SIG-M5 treated with dmso at 0.1 percent for 504 hours (cell line): ENCODE measurements at regions not wholly inside any gene's neighbourhood (a gene's known extent, or its start where the extent isn't known, plus 50 kb on each side); places are given as distances from the start of the nearest gene placed in this dataset.
A peak's percentile ranks its signal among the peaks of the same experiment; 100 is the strongest.
"Not testable (repeated sequence)": the region's sequence is repeated elsewhere in the genome, so short reads cannot be mapped to it uniquely, and the experiment has no call there.

Experiments
- DNase-seq: peaks from one replicate; lab custom pipeline; 2025; ENCODE audit not compliant: unreplicated experiment; lab: John Stamatoyannopoulos, UW

DNA sequence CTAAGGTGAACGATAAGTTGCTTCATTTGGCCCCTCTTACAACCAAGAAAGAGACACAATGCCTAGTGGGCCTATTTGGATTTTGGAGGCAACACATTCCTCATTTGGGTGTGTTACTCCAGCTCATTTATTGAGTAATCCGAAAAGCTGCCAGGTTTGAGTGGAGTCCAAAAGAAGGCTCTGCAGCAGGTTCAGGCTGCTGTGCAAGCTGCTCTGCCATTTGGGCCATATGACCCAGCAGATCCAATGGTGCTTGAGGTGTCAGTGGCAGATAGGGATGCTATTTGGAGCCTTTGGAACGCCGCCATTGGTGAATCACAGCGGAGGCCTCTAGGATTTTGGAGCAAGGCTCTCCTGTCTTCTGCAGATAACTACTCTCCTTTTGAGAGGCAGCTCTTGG is 176.4 kb downstream of the AKR1D1 start:
- not testable (repeated sequence) for DNase-seq

DNA sequence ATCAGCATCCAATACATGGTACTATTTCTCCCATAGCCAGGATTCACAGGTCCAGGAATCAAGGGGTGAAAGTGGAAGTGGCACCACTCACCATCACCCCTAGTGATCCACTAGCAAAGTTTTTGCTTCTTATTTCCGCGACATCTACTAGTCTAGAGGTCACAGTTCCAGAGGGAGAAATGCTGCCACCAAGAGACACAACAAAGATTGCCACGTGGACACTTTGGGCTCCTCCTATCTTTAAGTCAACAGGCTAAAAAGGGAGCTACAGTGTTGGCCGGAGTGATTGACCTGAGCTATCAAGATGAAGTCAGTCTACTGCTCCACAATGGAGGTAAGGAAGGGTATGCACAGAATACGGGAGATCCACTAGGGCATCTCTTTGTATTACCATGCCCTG is 178.2 kb downstream of the AKR1D1 start:
- DNase-seq = no peak

DNA sequence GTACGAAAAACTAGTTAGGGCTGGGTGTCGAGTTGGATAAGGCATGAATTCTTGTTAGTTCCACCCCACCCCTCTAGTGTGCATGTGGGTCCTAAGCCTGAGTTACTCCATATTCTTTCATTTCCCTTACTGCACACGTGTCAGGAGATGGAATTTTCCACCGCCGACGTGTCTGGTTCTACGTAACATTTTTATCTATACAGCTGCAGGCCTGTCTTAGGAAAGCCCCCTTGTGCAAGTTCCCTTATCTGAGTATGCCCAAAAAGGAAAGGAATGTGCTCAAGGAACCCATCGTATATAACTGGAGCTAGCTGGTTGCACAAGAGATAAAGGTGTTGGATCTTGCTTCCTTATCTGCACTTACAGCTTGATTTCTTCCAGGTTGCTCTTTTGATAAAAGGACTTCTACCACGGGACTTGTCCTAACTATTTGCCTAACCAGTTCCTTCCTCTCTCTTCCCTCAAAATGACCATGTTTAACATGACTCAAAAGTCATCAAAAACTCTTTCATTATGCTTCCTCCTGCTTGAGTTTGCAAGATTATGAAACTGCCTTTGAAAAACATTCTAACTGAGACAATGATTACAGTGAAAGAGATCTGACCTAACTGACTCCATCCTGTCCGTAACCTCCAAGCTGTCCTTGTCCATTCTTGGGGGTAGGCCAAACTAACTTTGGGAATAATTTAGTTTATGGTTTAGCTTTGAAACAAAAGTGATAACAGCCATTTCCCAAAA is 181.4 kb downstream of the AKR1D1 start:
- DNase-seq = peak; percentile 94

DNA sequence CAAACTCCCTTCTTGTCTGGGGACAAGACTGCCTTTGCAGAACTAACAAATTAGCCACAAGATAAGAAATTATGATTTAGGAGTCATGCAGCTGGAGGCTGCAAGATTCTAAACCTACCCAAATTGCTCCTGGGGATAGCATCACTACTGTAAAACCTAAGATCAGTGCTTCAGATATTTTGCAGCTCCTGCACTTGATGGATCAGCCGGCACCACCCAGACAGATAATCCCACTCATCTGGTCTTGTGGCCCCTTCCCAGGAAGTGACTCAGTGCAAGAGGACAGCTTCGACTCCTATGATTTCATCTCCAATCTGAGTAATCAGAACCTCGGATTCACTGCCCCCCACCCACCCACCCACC is 181.9 kb downstream of the AKR1D1 start:
- DNase-seq = no peak

DNA sequence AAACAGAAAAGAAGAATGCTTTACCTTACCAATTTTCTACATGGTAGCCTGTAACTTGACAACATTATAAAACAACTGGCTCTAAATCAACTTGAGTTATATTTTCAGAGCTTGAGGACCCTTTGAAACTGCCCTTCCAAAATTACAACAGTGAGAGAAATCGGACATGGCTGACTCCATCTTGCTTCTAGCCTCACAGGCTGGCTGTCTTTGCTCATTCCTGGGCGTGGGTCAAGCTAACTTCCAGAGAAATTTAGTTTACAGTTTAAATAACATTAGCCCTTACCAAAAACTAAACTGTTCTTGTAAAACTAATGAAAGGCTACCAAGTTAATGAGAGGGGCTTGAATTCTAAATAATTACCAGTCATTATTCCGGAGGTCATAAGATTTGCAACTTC is 183.4 kb downstream of the AKR1D1 start:
- no peak for DNase-seq

DNA sequence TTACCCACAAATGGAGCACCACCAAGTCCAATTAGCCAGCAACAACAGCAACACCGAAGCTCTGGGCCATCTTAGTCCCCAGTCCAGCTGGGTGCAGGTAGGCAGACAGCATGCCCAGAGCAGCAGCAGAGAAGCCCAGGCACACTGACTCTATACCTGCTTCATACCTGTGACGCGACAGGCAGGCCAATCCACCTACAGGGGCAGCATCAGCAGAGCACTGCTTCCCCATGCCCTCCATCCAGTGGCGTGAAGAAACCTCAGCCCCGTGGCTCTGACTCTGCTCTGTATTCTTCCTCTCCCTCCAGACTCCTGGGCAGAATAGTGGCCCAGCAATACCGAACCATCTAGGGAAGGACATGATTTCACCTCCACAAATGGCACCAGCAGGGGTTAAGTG is 191.7 kb downstream of the AKR1D1 start:
- no peak for DNase-seq

DNA sequence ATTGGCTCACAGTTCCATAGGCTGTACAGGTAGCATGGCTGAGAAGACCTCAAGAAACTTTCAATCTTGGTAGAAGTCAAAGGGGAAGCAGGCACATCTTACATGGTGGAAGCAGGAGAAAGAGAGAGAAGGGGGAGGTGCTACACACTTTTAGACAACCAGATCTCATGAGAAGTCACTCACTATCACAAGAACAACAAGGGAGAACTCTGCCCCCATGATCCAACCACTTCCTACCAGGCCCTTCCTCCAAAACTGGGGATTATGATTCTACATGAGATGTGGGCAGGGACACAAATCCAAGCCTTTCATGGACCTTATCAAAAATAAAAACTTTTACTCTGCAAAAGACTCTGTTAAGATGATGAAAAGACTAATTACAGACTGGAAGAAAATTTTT is 183.2 kb upstream of the TRIM24 start:
- no peak for DNase-seq

DNA sequence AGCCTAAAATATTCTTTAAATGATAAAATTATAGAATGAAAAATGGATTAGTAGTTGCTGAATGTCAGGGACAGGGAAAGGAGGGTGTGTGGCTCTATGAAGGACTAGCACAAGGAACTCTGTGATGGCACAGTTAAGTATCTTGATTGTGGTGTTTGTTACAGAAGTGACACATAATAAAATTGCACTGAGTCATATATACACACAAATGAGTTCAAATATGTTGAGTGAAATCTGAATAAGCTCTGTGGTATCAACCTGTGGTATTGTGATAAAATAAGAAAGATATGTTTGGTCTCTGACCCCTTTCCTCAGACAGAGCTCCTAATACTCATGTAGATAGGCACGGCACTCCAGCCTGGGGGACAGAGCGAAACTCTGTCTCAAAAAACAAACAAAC is 181.5 kb upstream of the TRIM24 start:
- no peak for DNase-seq

DNA sequence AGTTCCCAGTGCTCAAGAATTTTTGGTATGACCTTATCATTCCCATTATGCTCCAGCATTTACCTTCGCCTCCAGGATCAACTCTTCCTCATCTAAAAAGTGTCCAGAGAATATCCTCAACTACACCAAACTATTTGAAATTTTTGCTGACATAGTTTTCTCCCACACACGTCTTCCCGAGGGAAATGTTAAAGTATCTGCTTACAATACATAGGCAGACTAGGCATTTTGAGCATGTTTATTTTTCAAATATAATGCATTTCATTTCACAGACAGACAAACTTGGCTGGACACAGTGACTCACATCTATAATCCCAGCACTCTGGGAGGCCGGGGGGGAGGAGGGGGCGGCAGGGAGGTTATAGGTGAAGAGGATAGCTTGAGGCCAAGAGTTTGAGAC is 177.1 kb upstream of the TRIM24 start:
- DNase-seq = no peak

DNA sequence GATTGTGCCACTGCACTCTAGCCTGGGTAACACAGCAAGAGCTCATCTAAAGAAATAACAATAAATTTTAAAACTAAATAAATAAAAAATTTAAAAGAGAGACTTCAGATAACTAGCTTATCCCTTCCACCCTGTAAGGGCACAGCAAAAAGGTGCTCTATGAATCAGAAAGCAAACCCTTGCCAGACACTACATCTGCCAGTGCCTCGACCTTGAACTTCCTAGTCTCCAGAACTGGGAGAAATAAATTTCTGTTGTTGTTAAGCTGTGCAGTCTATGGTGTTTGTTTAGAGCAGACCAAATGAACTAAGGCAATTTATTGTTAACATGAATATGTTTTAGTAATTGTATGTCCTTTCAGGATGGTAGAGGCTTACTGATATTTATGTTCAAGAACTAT is 174.9 kb upstream of the TRIM24 start:
- no peak for DNase-seq

DNA sequence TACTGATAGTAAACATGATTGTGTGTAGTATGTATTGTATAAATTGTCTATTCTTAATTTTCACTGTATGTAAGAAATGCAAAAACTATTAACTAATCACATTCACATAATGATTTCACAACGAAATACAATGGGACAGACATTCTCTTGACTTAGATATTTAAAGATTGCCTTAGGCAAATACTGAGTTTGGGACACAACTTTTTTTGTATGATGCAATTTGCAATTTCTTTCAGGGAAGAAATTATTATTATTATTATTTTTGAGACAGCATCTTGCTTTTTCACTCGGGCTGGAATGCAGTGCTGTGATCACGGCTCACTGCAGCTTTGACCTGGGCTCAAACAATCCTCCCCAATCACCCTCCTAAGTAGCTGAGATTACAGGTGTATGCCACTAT is 173.2 kb upstream of the TRIM24 start:
- no peak for DNase-seq

DNA sequence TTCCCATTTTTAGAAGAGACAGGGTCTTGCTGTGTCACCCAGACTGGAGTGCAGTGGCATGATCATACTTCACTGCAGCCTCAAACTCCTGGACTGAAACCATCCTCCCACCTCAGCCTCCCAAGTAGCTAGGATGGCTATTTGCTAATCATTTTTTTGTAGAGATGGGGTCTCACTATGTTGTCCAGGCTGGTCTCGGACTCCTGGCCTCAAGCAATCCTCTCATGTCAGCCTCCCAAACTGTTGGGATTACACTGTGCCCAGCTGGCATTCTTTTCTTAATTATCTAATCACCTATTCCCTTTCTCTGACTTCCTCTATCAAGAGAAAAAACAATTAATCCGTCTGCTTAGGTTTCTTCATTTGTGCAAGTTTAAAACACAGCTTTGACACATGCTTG is 172.5 kb upstream of the TRIM24 start:
- no peak for DNase-seq

DNA sequence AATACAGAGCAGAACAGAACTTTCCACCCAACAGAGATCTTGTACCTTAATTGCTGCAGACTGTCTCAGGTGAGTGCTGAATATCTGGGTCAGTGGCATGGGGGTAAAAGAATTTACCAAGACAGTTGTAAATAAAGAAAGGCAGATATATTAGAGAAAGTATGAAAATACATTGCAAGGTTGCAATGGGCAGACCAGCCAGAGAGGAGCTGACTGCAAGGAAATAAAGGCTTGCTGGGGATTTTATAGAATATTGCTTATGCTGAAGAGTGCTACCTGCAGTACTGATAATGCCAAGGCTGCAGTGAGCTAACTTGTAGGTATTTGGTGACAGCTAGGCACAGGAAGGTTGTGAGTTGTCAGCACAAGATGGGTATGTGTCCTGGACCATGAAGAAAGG is 171.0 kb upstream of the TRIM24 start:
- no peak for DNase-seq

DNA sequence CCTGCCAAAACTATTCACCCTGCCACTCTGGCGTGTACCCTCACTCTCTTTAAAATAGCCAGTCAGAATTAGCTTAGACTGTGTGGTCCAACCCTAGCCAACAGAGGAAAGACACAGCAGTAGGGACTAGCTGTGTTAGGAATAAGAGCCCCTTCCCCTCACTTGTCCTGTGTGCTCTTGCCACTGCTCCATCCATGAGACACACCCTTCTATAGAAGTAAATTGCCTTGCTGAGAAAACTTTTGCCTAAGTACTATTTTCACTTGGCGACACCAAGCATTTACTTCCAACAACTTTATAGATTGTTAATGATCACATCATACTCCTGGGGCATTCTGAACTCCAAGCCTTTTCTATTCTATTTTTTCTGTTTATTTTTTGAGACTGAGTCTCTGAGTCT is 170.2 kb upstream of the TRIM24 start:
- no peak for DNase-seq

DNA sequence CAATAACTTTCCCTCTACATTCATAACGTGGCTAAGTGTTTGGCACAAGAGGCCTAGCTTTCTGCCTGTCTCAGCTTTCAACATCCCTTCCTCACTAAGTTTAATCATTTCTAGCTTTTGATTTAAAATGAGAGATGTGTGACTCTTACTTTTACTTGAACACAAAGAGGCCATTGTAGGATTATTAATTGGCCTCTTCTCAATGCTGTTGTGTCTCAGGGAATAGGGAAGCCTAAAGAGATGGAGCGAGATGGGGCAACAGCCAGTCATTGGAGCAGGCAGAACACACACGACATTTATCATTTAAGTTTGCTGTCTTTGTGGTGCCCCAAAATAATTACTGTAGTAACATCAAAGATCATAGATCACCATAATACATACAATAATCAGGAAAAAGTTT is 167.1 kb upstream of the TRIM24 start:
- no peak for DNase-seq

DNA sequence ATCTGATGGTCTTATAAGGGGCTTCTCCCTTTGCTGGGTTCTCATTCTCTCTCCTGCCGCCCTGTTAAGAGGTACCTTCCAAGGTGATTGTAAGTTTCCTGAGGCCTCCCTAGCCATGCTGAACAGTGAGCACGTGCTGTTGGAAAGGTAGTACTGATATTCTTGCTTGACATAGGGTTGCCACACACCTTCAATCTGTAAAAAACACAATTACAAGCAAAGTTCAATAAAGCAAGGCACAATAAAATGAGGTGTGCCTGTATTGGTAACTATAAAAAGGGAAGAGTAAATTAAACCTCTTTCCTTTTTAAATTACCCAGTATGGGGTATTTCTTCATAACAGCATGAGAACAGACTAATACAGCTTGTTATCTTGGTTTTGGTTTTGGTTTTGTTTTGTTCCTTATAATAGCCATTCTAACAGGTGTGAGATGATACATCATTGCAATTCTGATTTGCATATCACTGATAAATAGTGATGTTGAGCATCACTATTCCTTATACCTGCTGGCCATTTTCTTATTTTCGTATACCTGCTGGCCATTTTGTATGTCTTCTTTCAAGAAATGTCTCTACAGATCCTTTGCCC is 164.9 kb upstream of the TRIM24 start:
- DNase-seq = no peak

DNA sequence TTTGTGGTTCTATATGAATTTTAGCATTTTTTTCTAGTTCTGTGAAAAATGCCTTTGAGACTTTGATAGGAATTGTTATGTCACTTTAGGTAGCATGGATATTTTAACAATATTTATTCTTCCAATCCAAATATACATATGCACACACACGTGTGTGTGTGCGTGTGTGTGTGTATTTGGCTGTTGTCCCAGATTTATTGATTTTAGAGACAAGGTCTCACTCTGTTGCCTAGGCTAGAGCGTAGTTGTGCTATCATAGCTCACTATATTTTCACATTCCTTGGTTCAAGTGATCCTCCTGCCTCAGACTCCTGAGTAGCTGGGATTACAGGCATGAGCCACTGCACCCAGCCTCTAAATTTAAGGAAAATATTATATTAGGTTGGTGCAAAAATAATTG is 162.5 kb upstream of the TRIM24 start:
- no peak for DNase-seq

DNA sequence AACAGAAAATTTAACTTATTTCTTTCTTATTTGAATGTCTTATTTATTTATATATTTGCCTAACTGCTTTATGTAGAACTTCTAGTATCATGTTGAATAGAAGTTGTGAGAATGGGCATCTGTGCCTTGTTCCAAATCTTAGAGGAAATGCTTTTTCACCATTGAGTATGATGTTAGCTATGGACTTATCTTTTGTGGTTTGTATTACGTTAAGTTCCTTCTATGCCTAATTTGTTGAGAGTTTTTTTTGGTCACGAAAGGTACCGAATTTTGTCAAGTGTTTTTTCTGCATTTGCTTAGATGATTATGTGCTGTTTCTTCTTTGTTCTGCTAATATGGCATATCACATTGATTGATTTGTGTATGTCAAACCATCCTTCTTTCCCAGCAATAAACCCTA is 161.0 kb upstream of the TRIM24 start:
- DNase-seq = no peak

DNA sequence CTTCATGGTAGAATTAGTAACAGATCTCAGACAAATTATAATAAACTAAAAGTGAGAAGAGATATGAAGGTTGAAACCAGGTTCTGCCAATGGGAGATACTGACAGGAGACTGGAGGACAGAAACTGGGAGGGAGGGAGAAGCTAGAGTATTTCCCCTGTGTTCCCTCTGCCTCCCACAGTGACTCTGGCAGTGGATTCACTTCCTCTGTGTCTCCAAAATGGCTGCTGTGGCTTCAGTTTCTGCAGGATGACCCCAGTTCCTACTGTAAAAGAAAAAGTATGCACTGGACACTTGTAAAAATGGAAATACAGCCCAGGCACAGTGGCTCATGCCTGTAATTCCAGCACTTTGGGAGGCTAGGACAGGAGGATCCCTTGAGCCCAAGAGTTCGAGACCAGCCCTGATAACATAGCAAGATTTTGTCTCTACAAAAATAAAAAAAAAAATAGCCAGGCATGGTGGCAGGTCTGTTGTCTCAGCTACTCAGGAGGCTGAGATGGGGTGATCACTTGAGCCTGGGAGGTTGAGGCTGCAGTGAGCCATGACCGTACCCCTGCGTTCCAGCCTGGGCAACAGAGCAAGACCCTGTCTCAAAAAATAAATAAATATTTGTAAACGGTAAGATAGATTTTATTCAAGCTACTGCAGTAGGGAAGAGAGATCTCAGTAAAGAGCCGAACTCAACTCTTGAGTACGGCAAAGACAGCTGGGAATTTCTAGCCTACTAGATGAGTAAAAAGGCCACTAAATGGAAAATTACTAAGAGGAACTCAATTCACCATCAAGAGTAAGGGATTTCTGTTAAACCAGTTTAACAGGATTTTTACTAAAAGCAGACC is 156.6 kb upstream of the TRIM24 start:
- DNase-seq = no peak

DNA sequence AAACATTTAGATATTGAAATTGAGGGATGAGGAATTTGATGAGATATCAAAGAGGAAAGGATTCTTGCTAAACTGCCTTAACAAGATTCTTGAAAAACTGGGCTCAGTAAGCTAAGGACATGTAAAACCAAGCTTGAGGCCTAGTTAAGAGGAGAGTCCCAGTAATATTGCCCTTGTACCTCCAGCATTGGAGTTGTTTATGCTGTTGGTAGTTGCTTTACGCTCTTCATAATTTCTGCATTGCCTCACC is 156.1 kb upstream of the TRIM24 start:
- peak; percentile 70 for DNase-seq

DNA sequence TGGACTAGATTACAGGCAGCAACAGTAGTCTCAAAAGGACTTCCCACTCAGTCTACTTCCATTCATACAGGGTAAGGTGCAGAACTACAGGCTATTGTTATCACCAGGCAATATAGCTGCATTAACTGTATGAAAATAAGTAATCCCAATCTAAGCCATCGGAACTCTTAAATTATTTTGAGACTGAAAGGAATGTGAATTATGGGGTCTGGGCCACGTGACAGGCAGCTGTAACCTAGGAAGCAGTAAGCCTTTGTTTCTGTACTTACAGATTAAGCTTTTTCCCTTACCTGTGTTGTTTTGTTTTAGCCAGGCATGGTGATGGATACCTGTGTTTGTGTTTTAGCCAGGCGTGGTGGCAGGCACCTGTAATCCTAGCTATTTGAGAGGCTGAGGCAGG is 152.4 kb upstream of the TRIM24 start:
- DNase-seq = no peak

DNA sequence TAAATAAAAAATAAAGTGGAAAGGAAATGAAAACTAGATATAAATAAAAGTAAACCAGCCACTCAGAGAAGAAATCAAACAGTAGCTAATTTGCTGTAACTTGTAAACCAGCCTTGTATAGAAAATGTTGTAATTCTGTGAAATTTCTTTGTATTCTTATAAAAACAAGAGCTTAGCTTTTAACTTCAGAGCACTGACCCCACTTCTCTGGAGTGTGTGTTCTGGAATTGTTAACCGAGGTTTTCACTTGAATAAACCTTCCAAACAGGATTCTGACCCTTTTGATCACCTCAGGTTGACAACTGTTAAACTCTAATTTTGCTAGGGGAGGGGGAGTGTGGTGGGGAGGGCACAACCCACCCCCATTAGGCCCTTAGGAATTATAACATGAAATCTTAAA is 151.9 kb upstream of the TRIM24 start:
- DNase-seq = no peak

DNA sequence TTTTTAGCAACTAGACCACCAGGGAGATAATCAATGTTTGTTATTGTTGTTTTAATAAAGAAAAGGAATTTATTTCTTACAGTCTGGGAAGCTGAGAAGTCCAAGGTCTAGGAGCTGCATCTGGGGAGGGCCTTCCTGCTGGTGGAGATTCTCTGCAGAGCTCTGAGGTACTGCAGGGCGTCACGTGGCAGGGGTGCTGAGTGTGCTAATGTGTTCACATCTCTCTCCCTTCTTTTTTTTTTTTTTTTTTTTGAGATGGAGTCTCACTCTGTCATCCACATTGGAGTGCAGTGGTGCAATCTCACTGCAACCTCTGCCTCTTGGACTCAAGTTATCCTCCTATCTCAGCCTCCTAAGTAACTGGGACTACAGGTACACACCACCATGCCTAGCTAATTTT is 150.9 kb upstream of the TRIM24 start:
- DNase-seq = no peak
